ENCODE measurements at regions not wholly inside any gene's neighbourhood (a gene's known extent, or its start where the extent isn't known, plus 50 kb on each side); places are given as distances from the start of the nearest gene placed in this dataset.

DNA sequence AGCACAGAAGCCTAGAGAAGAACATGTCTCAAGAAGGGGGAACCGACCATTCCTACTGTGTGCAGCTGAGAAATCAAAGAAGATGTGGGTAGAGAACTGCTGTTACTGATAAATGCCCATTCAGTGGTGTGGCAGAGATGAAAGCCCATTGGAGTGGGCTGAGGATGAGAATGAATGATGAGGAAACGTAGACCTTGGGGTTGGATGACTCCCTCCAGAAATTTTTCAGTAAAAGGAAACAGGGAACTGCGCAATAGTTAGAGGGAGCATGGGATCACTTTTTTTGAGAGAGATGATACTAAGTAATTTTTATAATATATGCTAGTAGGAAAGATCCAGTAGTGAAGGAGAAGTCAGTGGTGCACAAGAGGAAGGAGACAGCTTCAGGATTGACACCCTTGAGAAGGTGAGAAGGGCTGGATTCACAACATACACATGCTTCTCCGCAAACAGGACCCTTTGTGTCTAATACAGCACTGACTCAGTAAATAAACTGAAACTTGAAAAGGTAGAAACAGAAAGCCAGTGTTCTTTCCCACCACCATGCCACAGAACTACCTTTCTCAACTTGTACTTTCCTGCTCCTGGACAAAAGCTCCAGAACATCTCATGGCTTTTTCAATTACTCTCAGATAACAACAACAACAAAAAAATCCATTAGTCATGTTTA is 104.7 kb upstream of the IL6 start:
- Mint-ChIP-seq H3K4me3 (no peak overlapping the region), H3K9me3 (no peaks in the 10 kb centered on the region), H3K27ac (no peak overlapping the region), H3K4me1 (peaks cover 5% of the 10 kb centered on the region), H3K36me3 (peaks cover 6% of the 10 kb centered on the region), H3K27me3 (no peaks in the 10 kb centered on the region)
- ATAC-seq = no peak

DNA sequence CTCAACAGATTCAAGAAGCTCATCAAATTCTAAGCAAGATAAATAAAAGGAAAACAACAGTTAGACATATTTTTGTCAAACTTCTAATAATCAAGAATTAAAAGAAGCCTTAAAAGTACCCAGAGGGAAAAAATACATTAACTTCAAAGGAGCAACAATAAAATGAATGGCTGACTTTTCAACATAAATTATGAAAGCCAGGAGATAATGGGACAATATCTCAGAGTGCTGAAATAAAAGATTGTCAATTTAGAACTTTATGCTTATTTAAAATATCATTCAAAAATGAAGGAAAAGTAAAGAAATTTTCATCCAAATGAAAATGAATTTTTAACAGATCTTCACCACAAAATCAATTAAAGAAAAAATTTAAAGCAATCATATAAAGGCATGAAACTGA is 108.5 kb upstream of the IL6 start:
- no peak overlapping the region for H3K27ac Mint-ChIP-seq
- H3K36me3 Mint-ChIP-seq = peaks cover 19% of the 10 kb centered on the region
- peaks cover 4% of the 10 kb centered on the region for H3K9me3 Mint-ChIP-seq
- no peak for ATAC-seq
- H3K4me1 Mint-ChIP-seq = peaks cover 18% of the 10 kb centered on the region
- no peaks in the 10 kb centered on the region for H3K27me3 Mint-ChIP-seq
- H3K4me3 Mint-ChIP-seq = no peak overlapping the region

DNA sequence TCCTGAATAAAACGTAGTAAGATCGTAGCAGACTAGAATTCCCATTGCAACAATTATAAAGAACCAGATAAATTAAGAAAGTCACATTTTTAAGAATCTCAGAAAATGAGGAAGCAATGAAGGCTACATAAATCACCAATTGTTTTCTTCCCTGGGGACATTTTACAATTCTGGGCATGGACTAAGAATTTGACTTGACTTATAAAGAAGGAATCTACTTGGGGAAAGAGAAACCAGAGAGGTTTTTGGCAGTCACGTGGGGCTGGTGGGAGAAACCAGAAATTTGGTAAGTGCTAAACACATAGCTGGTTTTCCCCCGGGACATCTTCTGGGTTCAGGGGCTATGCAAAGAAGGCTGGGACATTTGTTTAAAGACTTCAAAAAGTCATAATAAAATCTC is 109.8 kb upstream of the IL6 start:
- Mint-ChIP-seq H3K27me3 (no peaks in the 10 kb centered on the region), H3K27ac (no peak overlapping the region), H3K36me3 (peaks cover 19% of the 10 kb centered on the region), H3K4me3 (no peak overlapping the region), H3K9me3 (peaks cover 4% of the 10 kb centered on the region), H3K4me1 (peaks cover 23% of the 10 kb centered on the region)
- ATAC-seq = no peak

DNA sequence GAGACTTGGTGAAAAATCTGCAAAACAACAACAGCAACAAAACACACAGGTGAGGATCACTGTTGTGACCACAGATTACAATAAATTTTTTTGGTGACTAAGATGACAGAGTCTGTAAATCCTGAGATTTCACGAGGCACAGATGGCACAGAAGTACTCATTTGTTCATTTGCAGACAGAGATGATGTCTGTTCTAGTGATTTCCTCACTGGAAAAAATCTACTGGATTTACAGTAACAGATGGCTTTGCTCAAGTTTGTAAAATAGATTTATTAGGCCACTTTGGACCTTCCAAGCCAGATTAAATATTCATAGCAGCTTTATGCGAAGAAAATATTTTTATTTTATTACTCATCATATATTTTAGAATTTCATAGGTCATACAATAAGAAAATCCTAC is 113.5 kb upstream of the IL6 start:
- H3K27me3 Mint-ChIP-seq = no peaks in the 10 kb centered on the region
- H3K27ac Mint-ChIP-seq = no peak overlapping the region
- H3K4me1 Mint-ChIP-seq = peaks cover 33% of the 10 kb centered on the region
- ATAC-seq = no peak
- no peak overlapping the region for H3K4me3 Mint-ChIP-seq
- H3K36me3 Mint-ChIP-seq = peaks cover 14% of the 10 kb centered on the region
- peaks cover 4% of the 10 kb centered on the region for H3K9me3 Mint-ChIP-seq

DNA sequence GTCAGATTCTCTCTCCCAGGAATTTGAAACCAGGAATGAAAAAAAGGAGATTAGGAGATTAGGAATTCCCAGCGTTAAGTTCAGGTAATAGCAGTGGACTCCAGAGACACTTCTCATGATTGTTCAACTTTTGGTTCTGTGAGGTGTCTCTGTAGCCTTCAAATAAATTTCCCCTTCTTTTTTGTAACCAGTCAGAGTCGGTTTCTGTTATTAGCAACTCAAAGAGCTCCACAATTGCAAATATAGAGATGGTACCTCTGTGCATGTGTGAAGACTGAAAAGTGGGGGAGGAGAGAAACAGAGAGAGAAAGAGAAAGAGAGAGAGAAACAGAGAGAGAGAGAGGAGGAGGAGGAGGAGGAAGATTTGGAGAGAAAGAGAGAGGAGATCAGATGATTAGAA is 112.8 kb upstream of the STEAP1B start:
- no peaks in the 10 kb centered on the region for H3K27me3 Mint-ChIP-seq
- H3K27ac Mint-ChIP-seq = peak overlapping the region; percentile 38
- H3K4me1 Mint-ChIP-seq = peaks cover 33% of the 10 kb centered on the region
- ATAC-seq = peak; percentile 65
- peaks cover 14% of the 10 kb centered on the region for H3K36me3 Mint-ChIP-seq
- H3K9me3 Mint-ChIP-seq = peaks cover 4% of the 10 kb centered on the region
- peak overlapping the region; percentile 2 for H3K4me3 Mint-ChIP-seq

DNA sequence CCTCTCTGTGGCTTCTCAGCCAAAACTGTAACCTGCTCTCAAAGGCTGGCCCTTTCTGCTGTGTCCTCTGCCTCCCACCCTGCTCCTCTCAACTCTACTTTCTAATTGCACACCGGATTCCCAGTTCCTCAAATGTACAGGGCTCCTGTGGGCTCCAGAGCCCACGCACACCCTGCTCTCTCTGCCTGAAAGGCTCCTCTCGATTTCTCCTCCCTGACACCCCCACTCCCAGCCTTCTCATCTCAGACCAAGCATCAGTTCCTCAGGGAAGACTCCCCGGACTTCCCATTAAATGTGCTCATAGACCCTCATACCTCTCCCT is 111.7 kb upstream of the STEAP1B start:
- H3K36me3 Mint-ChIP-seq = peaks cover 9% of the 10 kb centered on the region
- H3K4me1 Mint-ChIP-seq = peaks cover 28% of the 10 kb centered on the region
- peak overlapping the region; percentile 49 for H3K4me3 Mint-ChIP-seq
- peak; percentile 85 for ATAC-seq
- no peaks in the 10 kb centered on the region for H3K27me3 Mint-ChIP-seq
- H3K27ac Mint-ChIP-seq = peak overlapping the region; percentile 46
- peaks cover 4% of the 10 kb centered on the region for H3K9me3 Mint-ChIP-seq

DNA sequence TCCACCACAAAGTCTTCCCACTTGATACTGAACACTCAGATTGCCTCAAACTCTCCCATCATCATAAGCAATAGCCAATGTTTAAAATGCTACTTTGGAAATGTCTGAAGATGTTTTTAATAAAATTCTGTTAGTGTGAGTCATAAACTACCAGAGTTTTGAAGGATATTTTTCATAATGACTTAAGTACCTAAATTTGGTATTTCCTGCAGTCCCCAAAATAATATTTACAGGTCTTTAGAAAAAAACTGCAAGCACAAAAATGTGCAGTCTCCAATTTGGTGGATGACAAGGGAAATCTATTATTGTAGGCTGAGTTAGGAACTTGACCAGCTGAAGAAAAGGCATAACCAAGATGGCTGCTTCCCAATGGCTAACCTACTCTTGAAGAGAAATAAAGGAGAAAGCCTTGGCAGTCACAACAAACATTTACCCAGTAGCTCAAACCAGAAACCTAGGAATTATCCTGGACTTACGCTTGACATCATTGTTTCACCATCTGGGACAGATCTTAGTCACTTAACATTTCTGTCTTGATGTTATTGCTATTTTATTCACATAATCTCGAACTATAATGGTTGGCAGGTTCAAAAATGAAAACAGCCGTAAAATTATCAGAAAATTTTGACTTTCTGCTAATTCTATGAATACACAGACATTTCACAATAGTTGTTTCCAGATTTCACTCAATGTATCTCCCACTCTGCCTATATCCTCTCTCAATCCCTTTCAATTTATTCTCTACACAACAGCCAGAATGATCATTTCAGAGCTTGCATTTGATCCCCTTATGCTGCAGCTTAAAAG is 111.2 kb upstream of the STEAP1B start:
- Mint-ChIP-seq H3K4me1 (peaks cover 27% of the 10 kb centered on the region), H3K27ac (peak overlapping the region; percentile 46), H3K9me3 (peaks cover 4% of the 10 kb centered on the region), H3K4me3 (peak overlapping the region; percentile 49), H3K27me3 (no peaks in the 10 kb centered on the region), H3K36me3 (peaks cover 9% of the 10 kb centered on the region)
- ATAC-seq = no peak

DNA sequence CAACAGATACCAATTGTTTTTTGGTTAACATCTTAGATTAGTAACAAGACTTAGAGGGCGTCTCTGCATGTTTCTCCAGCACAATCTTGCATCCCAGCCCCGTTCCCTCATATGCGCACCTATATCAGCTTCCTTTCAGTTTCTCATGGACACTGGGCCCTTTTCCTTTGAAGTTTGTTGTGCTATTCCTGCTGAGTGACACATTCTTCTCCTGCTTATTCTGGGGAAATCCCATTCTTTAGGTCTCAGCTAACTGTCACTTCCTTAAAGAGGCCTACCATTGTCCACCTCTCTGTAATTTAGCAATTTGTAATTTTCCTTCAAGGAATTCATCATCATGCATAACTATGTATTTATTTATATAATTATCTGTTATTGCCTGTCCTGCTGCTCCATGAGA is 110.3 kb upstream of the STEAP1B start:
- H3K27ac Mint-ChIP-seq = no peak overlapping the region
- peaks cover under 1% of the 10 kb centered on the region for H3K9me3 Mint-ChIP-seq
- ATAC-seq = no peak
- peaks cover 24% of the 10 kb centered on the region for H3K4me1 Mint-ChIP-seq
- H3K36me3 Mint-ChIP-seq = peaks cover 4% of the 10 kb centered on the region
- no peak overlapping the region for H3K4me3 Mint-ChIP-seq
- H3K27me3 Mint-ChIP-seq = no peaks in the 10 kb centered on the region

DNA sequence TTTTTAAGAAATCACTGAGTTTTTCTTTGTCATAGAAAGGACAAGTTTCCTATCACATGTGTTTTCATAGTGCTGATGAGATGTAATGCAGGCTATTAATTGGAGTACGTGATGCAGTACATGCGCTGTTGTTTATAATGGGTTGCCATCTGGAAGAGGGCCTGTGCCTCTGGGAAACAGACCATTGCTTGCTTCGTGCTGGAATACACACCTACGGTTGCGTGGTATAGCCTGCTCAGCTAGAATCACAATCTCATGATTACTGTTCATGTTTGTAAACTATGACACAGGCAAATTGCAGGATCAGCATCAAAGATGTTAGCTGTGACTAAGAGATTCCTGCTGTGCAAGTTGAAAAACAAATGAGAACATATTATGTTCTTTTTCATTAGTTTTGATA is 107.2 kb upstream of the STEAP1B start:
- Mint-ChIP-seq H3K4me1 (peaks cover 10% of the 10 kb centered on the region), H3K27ac (no peak overlapping the region), H3K4me3 (no peak overlapping the region), H3K27me3 (no peaks in the 10 kb centered on the region), H3K9me3 (no peaks in the 10 kb centered on the region), H3K36me3 (no peaks in the 10 kb centered on the region)
- no peak for ATAC-seq

DNA sequence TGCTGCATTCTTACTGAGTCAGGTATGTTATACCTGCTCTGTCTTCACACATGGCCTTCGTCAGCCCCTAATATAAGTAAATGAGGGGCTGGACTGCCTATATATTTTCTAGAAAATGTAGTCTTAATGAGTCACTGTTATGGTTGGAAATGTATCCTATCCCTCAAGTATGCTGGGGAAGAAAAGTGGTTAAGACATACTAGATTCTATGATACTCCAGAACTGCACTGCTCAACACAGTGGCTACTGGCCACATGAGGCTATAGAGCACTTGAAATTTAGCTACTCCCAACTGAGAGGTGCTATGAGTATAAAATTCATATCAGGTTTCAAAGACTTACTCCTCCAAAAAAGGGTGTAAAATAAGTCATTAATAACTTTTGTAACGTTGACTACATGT is 104.3 kb upstream of the STEAP1B start:
- Mint-ChIP-seq H3K4me1 (no peaks in the 10 kb centered on the region), H3K36me3 (no peaks in the 10 kb centered on the region), H3K27ac (no peak overlapping the region), H3K4me3 (no peak overlapping the region), H3K9me3 (no peaks in the 10 kb centered on the region), H3K27me3 (no peaks in the 10 kb centered on the region)
- no peak for ATAC-seq

DNA sequence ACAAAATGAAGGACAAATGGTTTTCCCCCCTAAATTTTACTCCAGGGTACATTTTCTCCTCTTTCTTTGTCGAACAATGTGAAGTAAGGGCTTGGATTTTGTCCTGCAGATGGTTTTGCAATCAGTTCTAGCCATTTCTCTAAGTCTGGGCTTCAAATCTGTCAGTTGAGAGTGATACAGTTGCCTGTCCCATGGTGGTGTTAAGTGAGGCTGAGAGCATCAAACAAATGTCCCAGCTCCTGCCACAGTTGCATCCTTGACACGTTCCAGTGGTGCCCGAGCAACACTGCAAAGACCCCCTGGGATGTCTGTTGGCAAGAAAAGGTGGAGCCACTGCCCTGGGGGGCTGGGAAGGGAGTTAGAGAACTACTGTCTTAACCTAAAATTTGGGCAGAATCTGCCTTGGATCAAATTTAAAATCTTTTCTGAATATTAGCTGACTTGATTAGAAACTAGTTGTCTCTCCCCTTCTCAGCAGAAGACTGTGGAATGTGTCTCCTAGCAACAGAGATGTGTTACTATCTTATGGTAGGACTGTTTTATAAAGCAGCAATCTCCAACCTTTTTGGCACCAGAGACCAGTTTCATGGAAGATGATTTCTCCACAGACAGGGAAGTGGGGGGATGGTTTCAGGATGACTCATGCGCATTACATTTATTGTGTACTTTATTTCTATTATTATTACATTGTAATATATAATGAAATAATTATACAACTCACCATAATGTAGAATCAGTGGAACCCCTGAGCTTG is 102.0 kb upstream of the STEAP1B start:
- no peaks in the 10 kb centered on the region for H3K27me3 Mint-ChIP-seq
- H3K4me3 Mint-ChIP-seq = no peak overlapping the region
- no peak for ATAC-seq
- no peak overlapping the region for H3K27ac Mint-ChIP-seq
- no peaks in the 10 kb centered on the region for H3K4me1 Mint-ChIP-seq
- no peaks in the 10 kb centered on the region for H3K9me3 Mint-ChIP-seq
- H3K36me3 Mint-ChIP-seq = no peaks in the 10 kb centered on the region

DNA sequence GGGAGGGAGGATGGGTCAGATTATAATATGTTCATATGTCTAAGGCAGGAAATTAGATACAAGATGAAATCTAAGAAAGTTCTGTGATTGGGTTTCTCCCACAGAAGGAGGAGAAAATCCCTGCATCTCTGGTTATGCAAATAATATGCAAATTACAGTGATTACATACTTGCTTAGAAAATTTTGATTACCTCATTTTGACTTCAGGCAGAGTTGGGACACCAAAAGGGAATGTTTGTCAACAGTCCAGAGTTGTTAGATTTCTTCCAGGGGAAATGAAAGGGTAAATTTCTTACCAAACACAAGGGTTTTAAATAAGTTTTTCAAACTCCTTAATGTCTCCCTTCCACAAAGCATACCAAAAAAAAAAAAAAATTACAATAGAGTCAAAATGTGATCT is 101.4 kb upstream of the STEAP1B start:
- no peak for ATAC-seq
- H3K4me1 Mint-ChIP-seq = no peaks in the 10 kb centered on the region
- H3K4me3 Mint-ChIP-seq = no peak overlapping the region
- H3K9me3 Mint-ChIP-seq = no peaks in the 10 kb centered on the region
- no peak overlapping the region for H3K27ac Mint-ChIP-seq
- H3K27me3 Mint-ChIP-seq = no peaks in the 10 kb centered on the region
- H3K36me3 Mint-ChIP-seq = no peaks in the 10 kb centered on the region

DNA sequence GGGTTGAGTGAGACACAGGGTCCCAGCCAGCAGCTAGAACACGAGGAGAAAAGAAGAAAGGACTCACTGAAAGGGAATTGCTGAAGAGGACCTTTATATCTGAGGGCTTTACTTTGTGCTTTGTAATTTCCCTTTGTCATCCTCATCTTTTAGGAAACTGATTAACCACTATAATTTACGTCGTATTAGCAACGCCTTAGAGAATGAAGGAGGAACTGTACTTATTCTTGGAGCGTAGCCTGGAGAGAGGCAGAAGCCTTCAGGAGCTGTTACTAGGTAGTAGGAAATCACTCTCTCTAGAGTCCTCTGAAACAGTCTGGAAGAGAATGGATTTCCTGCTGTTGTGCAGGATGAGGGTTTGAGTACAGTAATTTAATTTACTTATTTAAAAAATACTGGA is 101.0 kb upstream of the STEAP1B start:
- H3K9me3 Mint-ChIP-seq = no peaks in the 10 kb centered on the region
- no peak overlapping the region for H3K4me3 Mint-ChIP-seq
- no peaks in the 10 kb centered on the region for H3K36me3 Mint-ChIP-seq
- H3K27ac Mint-ChIP-seq = no peak overlapping the region
- no peaks in the 10 kb centered on the region for H3K27me3 Mint-ChIP-seq
- H3K4me1 Mint-ChIP-seq = no peaks in the 10 kb centered on the region
- ATAC-seq = no peak

DNA sequence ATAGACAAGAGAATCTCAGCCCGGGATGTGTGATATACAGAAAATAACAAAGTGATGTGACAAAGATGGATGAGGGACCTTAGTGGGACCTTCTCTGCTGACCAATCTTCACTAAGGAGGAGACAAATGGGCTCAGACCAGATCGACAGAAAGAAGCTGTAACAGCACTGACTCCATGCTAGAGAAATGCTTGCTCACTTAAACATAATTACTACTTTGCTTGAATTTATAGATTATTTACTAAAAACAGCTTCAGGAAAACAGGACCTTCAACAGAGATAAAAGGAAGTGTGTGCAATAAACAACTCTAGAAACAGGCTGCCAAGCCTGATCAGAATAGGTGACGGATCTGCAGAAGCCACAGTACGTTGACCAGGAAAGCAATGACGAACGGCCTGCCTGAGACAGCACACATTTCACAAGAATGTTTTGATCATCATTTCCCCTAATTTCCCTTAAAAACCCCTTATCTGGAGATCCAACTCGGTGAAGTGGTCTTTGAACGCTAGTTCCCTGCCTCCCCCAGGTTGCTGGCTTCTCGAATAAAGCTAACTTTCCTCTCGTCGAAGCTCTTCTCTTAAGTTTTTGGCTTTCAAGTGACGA is 98.4 kb upstream of the STEAP1B start:
- H3K27ac Mint-ChIP-seq = no peak overlapping the region
- H3K36me3 Mint-ChIP-seq = peaks cover 16% of the 10 kb centered on the region
- no peaks in the 10 kb centered on the region for H3K27me3 Mint-ChIP-seq
- H3K4me1 Mint-ChIP-seq = no peaks in the 10 kb centered on the region
- H3K4me3 Mint-ChIP-seq = no peak overlapping the region
- no peaks in the 10 kb centered on the region for H3K9me3 Mint-ChIP-seq
- ATAC-seq = no peak

DNA sequence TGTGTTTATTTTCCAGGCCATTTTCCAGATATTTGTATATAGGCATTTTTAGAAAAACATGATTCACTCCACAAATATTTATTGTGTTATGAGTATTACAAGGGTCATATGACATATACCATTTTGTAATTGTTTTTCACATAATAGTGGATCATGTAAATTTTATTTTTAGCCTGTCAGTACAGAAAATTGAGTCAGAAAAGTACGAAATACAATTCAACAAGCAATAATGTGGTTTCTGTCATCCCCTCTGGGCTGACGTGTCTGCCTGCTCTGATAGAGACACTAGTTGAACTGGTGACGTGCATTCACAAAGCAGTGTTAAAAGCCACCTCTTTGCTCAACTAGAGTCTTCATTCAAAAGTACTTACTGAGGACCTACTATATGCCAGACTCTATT is 97.9 kb upstream of the STEAP1B start:
- no peak overlapping the region for H3K27ac Mint-ChIP-seq
- no peak for ATAC-seq
- no peaks in the 10 kb centered on the region for H3K27me3 Mint-ChIP-seq
- no peak overlapping the region for H3K4me3 Mint-ChIP-seq
- no peaks in the 10 kb centered on the region for H3K9me3 Mint-ChIP-seq
- H3K36me3 Mint-ChIP-seq = peaks cover 16% of the 10 kb centered on the region
- no peaks in the 10 kb centered on the region for H3K4me1 Mint-ChIP-seq
